K562 (cell line): ENCODE measurements at regions not wholly inside any gene's neighbourhood (a gene's known extent, or its start where the extent isn't known, plus 50 kb on each side); places are given as distances from the start of the nearest gene placed in this dataset.

Experiments
- ATAC-seq: fragments of 200-7000 bp; cut with Tn5 transposase; 3 replicates; pipeline ENCODE4 v1.9.1; 2020; ENCODE audit warnings: moderate library complexity
- BruUV-seq: library from RNA; stranded (reverse); fragments of 400-500 nt; replicated peaks from 2 replicates; lab custom pipeline; 2021; lab: Mats Ljungman, UMichigan
- CTCF ChIA-PET: fragments of 300-600 bp; formaldehyde crosslinking; extraction: SDS; loops from one replicate; lab custom pipeline; 2021; ENCODE audit warnings: low intra/inter-chr PET ratio; lab: Yijun Ruan, JAX
- POLR2A ChIA-PET: fragments of 300-600, 350-650 bp; sonication (Branson Sonifier 250); formaldehyde crosslinking; extraction: SDS; loops from one replicate; lab custom pipeline; 2021; ENCODE audit warnings: antibody characterized with exemption, inconsistent platforms; lab: Yijun Ruan, JAX
- DNase-seq, 4 experiments: peaks; one replicate each; pipeline versions ENCODE4 v3.0.0 to v3.0.0-alpha.2; 2011 to 2018; ENCODE audit warnings: low spot score in 3 of 4, mixed read lengths in 3 of 4; ENCODE audit errors: extremely low read depth in 1 of 4
- FAIRE-seq: peaks from 2 replicates; lab custom pipeline; 2011; peaks lifted over from hg19 to GRCh38; lab: Jason Lieb, UNC
- H2AFZ ChIP-seq: 2 replicates; pipeline ENCODE4 v1.6.0; 2011; ENCODE audit warnings: low read depth, low read length, control low read depth, inconsistent platforms
- H3K27ac ChIP-seq: fragments of 200-600 bp; 3 replicates; pipeline ENCODE4 v1.8.0; 2011; ENCODE audit warnings: low read depth, mild to moderate bottlenecking, control low read depth, inconsistent platforms, low read length, moderate library complexity, mixed read lengths; ENCODE audit errors: extremely low read depth
- H3K27me3 ChIP-seq, 2 experiments: fragments of 300-600 bp in 1 of 2; 2 replicates in 1 of 2; 3 replicates in 1 of 2; pipeline versions ENCODE4 v1.6.0 to v1.8.0; 2011; ENCODE audit warnings: inconsistent platforms in 2 of 2, low read length in 2 of 2, mild to moderate bottlenecking in 1 of 2, mixed read lengths in 1 of 2, moderate library complexity in 1 of 2; ENCODE audit not compliant: control insufficient read depth in 2 of 2, insufficient read depth in 2 of 2
- H3K36me3 ChIP-seq: fragments of 300-600 bp; 3 replicates; pipeline ENCODE4 v1.8.0; 2011; ENCODE audit warnings: mild to moderate bottlenecking, low read length, inconsistent platforms; ENCODE audit not compliant: control insufficient read depth, insufficient read depth
- H3K4me1 ChIP-seq, 2 experiments: fragments of 200-600 bp in 1 of 2; replicated peaks in 1 of 2; 2 replicates in 1 of 2; 3 replicates in 1 of 2; pipeline versions ENCODE4 v1.5.1 to v1.8.0; 2011; ENCODE audit warnings: inconsistent platforms in 2 of 2, low read length in 2 of 2, mild to moderate bottlenecking in 1 of 2, mixed read lengths in 1 of 2, moderate library complexity in 1 of 2; ENCODE audit not compliant: control insufficient read depth in 2 of 2, insufficient read depth in 2 of 2
- H3K4me2 ChIP-seq: 2 replicates; pipeline ENCODE4 v1.6.1; 2011; ENCODE audit warnings: low read length, control low read depth, inconsistent platforms, mixed read lengths; ENCODE audit not compliant: insufficient read depth
- H3K4me3 ChIP-seq: fragments of 200-600 bp; sonication (generic), shearing (Covaris generic); 2 replicates; pipeline ENCODE4 v1.5.1; 2016; ENCODE audit warnings: control low read depth, inconsistent platforms
- H3K79me2 ChIP-seq: fragments of 200-600 bp; 3 replicates; pipeline ENCODE4 v1.8.0; 2011; ENCODE audit warnings: low read length, inconsistent platforms; ENCODE audit not compliant: control insufficient read depth, insufficient read depth
- H3K9ac ChIP-seq, 2 experiments: 2 replicates each; pipeline versions ENCODE4 v1.6.0 to v1.6.1; 2011; ENCODE audit warnings: low read depth in 2 of 2, low read length in 2 of 2, control low read depth in 1 of 2, inconsistent platforms in 1 of 2, mild to moderate bottlenecking in 1 of 2, mixed read lengths in 1 of 2; ENCODE audit not compliant: insufficient read depth in 1 of 2
- H3K9me1 ChIP-seq: one replicate; pipeline ENCODE4 v1.6.0; 2011; ENCODE audit warnings: inconsistent platforms, mild to moderate bottlenecking, low read length, moderate library complexity; ENCODE audit not compliant: control insufficient read depth, insufficient read depth
- H3K9me3 ChIP-seq: replicated peaks from 2 replicates; pipeline ENCODE4 v1.5.1; 2011; ENCODE audit warnings: low read depth, low read length, inconsistent platforms; ENCODE audit not compliant: control insufficient read depth, insufficient read depth
- H4K20me1 ChIP-seq: replicated peaks from 2 replicates; pipeline ENCODE4 v1.6.1; 2011; ENCODE audit warnings: low read length, inconsistent platforms, mixed read lengths; ENCODE audit not compliant: control insufficient read depth, insufficient read depth
- ADNP ChIP-seq: fragments of 200-800 bp; sonication (Bioruptor generic); IDR thresholded peaks from 2 replicates; pipeline ENCODE4 v1.6.1; 2016; ENCODE audit warnings: missing genetic modification characterization, missing compliant biosample characterization
- BCOR ChIP-seq: fragments of 450-650 bp; IDR thresholded peaks from 2 replicates; pipeline ENCODE4 v1.6.1; 2016
- CLOCK ChIP-seq: fragments of 250-450 bp; sonication (Bioruptor Pico); IDR thresholded peaks from 2 replicates; pipeline ENCODE4 v1.4.0; 2020; ENCODE audit warnings: mild to moderate bottlenecking, moderate library complexity, borderline replicate concordance
- ESRRA ChIP-seq: fragments of 450-650 bp; IDR thresholded peaks from 2 replicates; pipeline ENCODE4 v1.6.1; 2014; ENCODE audit warnings: low read depth, mild to moderate bottlenecking, moderate library complexity, borderline replicate concordance
- GATA2 ChIP-seq: sonication (generic); formaldehyde crosslinking; IDR thresholded peaks from 2 replicates; pipeline ENCODE4 v1.4.0; 2020; ENCODE audit warnings: mild to moderate bottlenecking, missing genetic modification reagents
- HBP1 ChIP-seq: fragments of 450-650 bp; formaldehyde crosslinking; IDR thresholded peaks from 2 replicates; pipeline ENCODE4 v1.4.0; 2022; ENCODE audit warnings: missing genetic modification characterization
- HDAC2 ChIP-seq: fragments of 450-650 bp; IDR thresholded peaks from 2 replicates; pipeline ENCODE4 v1.6.1; 2016; ENCODE audit warnings: mild to moderate bottlenecking
- HES1 ChIP-seq: fragments of 450-650 bp; IDR thresholded peaks from 2 replicates; pipeline ENCODE4 v1.6.1; 2016; ENCODE audit warnings: low read depth, mild to moderate bottlenecking, moderate library complexity
- KDM1A ChIP-seq, 2 experiments: fragments of 450-650 bp; IDR thresholded peaks; 2 replicates each; pipeline ENCODE4 v1.6.1; 2016; ENCODE audit warnings: mild to moderate bottlenecking in 2 of 2
- MTF1 ChIP-seq: fragments of 250-450 bp; sonication (Bioruptor Pico); IDR thresholded peaks from 2 replicates; pipeline ENCODE4 v1.9.0; 2021; ENCODE audit warnings: moderate library complexity, mild to moderate bottlenecking, inconsistent platforms, borderline replicate concordance
- NCOA2 ChIP-seq, 2 experiments: fragments of 450-650 bp; IDR thresholded peaks; 2 replicates each; pipeline ENCODE4 v1.6.1; 2018; ENCODE audit warnings: mild to moderate bottlenecking in 2 of 2, moderate library complexity in 1 of 2; ENCODE audit not compliant: partially characterized antibody in 2 of 2
- ZNF584 ChIP-seq: fragments of 200-800 bp; sonication (Bioruptor generic); IDR thresholded peaks from 2 replicates; pipeline ENCODE4 v1.6.1; 2016; ENCODE audit warnings: low read depth, mild to moderate bottlenecking, missing genetic modification characterization, missing compliant biosample characterization
- WGBS: fragments of 100-300 bp; shearing (Covaris generic); methylation state at CpG from one replicate; pipeline ENCODE4 v1.1.6; 2016; ENCODE audit warnings: low coverage, mixed read lengths; ENCODE audit not compliant: insufficient coverage; ENCODE audit errors: missing lambda C conversion rate; 5-methylcytosine and 5-hydroxymethylcytosine counted together
- in situ Hi-C: fragments of 300-500 bp; cut with MboI; formaldehyde crosslinking; loops from 4 replicates; pipeline ENCODE4 v1.15.0; 2018; ENCODE audit warnings: inconsistent platforms, mixed read lengths
- intact Hi-C: fragments of 100-400 bp; cut with micrococcal nuclease; formaldehyde crosslinking; loops from 2 replicates; pipeline ENCODE4 v1.14.2; 2022

- Histone ChIP-seq H3K27me3 (no peaks in the 10 kb centered on the region), H3K9me1 (no peaks in the 10 kb centered on the region), H3K9ac (no peak overlapping the region), H3K4me2 (peak overlapping the region; percentile 22; the same call in 1 of the 2 replicates), H3K4me3 (no peak overlapping the region), H3K4me1 (peaks cover 25 to 26% of the 10 kb centered on the region in 2 experiments; a peak in 4 of 5 replicates), H2AFZ (peak overlapping the region; percentile 66), H3K27ac (no peak overlapping the region; the same call in 2 of the 3 replicates), H3K9me3 (no peaks in the 10 kb centered on the region), H4K20me1 (no peaks in the 10 kb centered on the region), H3K79me2 (no peaks in the 10 kb centered on the region), H3K36me3 (no peaks in the 10 kb centered on the region)
- no TSS peak for BruUV-seq
- DNase-seq (no peak), ATAC-seq (no peak), FAIRE-seq (no peak)
- 0 out of 2 replicates have a peak, but pooled peaks have one; percentile 44 for TF ChIP-seq ADNP (tag)
- TF ChIP-seq HBP1 (CRISPR knock-in tag), result no peak
- peak; percentile 71 for TF ChIP-seq BCOR
- 0 out of 2 replicates have a peak, but pooled peaks have one; percentile 28 for TF ChIP-seq HDAC2
- peak; percentile 29 to 37; a peak in 3 of 4 replicates for TF ChIP-seq KDM1A (IDR thresholded peaks at IDR 0.05)
- TF ChIP-seq ESRRA, result peak; percentile 78
- TF ChIP-seq MTF1 (CRISPR knock-in tag), result no peak
- no peak for TF ChIP-seq NCOA2 (IDR thresholded peaks at IDR 0.05; ENCODE audit: partially characterized antibody in 2 of 2)
- TF ChIP-seq CLOCK, result no peak
- no peak for TF ChIP-seq HES1
- TF ChIP-seq ZNF584 (CRISPR knock-in tag), result no peak
- TF ChIP-seq GATA2 (CRISPR knock-in tag), result no peak
- in situ Hi-C loops (no loop called here), intact Hi-C loops (no loop called here)
- CTCF ChIA-PET, result no interaction called here
- WGBS, result 49% methylated on average over 4 of the region's 4 CpGs
- POLR2A ChIA-PET, result interaction anchor here (0.7 to 1.2 kb wide), 4 partner anchors 14 to 119 kb away, joined by 3 to 5 read pairs (median 3); no protein-coding TSS in a partner anchor
These were observed 119.2 kb upstream of the PITX1 start for GRCh38 chr5:135153259-135153658.
